HG02970 (cell line): ENCODE measurements at regions not wholly inside any gene's neighbourhood (a gene's known extent, or its start where the extent isn't known, plus 50 kb on each side); places are given as distances from the start of the nearest gene placed in this dataset.

ENCODE experiments used
- ATAC-seq: cut with Tn5 transposase; IDR thresholded peaks from one replicate; pipeline ENCODE4 v1.9.1; 2021; ENCODE audit warnings: mild to moderate bottlenecking, moderate library complexity, moderate number of reproducible peaks; ENCODE audit not compliant: unreplicated experiment, low FRiP score

DNA sequence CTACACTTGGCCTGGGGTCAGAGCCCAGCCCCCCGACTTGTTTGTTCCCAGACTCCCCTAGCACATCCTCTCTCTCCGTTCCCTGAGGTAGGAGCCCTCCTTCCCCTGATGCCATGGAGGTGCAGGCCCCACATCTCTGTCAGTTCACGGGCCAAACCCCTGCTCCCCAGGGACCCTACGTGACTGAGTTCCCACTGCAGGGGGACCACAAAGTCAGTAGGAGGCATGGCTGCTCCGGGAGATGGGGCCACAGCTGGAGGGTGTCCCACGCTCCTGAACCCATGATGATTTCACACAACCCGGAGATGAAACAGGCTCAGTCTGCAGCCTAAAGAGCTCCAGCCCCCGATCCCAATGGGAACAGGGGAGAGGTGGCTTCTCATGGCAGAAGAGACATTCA, 272.2 kb downstream of the NPHP4 start:
- ATAC-seq, result no peak

DNA sequence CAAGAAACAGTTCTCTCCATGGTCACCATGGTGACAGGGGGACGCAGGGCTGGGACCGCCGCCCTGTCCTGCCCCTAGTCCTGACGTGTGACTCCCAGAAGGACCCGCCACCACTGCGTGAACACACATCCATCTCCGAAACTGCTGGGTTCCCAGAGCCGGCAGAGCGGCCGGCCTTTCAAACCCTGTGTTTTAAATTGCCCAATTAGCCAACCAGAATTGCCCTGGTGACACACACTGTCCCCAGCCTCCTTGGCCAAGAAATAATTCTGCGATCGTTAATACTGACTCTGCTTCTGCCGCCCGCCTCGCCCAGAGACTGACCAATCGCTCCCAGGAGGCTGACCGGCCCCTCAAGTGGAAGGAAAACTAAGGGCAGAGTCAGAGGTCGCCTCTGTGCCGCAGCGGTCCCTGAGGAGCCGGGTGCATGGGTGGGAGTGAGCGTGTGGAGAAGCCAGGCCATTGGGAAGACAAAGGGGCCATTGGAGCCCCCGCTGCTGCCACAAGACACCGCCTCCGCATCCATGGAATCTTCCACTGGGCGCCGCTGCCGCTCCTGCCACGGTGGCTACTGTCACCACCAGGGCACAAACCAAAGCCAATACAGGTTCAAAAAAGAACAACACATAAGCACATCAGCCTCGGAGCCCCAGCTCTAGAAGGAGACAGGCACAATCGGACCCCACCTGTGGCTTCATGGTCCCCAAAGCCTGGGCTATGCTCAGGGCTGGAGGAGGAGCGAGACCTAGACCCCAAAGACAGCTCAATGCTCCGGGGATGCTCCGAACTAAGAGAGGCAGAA, 273.2 kb downstream of the NPHP4 start:
- no peak for ATAC-seq

DNA sequence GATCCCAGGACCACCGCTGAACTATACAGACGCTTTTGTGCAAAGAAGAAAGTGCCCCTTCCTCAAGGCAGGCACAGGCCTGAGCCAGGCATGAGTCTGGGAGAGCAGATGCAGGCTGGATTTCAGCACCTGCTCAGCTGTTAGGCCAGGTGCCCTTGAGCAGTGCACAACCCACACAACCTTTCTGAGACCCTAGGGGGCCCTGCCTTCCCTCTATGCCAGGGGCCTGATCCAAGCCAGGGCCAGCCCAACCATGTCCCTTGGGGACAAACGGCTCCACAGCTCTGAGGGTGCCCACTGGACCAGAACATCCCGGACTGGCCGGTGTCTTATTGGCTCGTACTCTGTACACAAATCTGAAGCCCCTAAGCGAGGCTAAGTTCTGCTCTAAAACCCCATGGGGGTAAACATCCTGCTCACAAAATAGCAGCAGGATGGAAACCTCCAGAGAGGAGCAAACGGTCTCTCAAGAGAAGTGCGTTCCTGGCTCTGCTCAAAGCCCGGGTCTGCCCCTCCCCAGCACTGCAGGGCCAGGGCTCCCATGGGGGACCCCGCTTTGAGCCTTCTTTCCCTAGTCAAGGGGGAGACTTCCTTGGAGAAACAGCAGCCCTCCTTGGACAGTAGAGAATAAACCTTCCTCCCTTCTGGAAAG, 275.1 kb downstream of the NPHP4 start:
- ATAC-seq, result no peak

DNA sequence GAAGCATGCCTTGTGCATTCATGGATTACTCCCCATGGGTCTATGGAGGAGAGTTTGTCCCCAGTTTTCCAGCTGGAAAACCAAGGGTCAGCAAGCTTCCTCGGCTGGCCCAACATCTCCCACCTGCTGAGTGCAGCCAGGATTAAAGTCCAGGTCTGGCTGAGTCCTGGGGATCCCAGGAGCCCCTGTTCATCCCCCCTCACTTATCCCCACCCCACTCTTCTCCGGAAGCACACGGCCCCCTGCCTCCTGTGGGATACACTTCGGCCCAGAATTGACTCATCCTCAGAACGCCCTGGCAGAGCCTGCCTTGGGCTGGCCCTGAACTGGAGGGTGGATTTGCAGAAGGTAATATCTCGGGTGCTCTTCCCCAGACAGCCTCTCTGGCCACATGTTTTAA, 276.1 kb downstream of the NPHP4 start:
- ATAC-seq, result no peak

DNA sequence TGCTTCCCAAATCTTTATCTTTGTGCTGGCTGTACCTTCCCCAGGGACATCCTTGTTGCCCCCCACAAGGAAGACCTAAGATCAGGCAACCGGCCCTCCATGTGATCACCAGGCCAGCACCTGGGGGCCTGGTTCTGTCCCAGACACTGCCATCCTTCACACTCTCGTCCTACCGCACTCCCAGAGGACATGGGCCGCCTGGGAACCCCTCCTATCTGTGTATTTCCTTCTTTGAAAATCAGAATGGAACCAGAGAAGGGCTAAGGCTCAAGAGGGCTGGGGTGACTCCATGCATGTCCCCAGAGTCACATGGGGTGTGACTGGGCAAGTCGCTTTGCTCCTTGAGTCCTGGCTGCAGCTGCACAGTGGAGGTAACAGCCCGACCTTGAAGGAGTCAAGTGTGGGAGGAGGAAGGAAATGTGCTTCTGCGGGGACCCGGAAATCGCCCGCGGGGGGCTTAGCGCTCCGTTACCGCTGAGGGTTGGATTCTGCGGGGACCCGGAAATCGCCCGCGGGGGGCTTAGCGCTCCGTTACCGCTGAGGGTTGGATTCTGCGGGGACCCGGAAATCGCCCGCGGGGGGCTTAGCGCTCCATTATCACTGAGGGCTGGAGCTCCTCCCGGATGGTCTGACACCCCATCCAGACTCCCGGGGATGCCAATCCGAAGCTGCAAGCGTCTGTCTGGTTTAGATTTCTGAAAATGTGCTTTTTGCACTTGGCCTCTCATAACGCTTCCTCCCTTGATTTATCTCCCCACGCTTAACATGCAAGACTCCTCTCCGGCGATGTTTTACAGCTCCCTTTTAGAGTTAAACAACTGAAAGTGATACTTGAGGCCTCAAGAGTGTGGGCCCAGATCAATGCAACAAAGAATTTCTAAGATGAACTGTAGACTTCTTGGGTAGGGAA, 278.9 kb downstream of the NPHP4 start:
- no peak for ATAC-seq

DNA sequence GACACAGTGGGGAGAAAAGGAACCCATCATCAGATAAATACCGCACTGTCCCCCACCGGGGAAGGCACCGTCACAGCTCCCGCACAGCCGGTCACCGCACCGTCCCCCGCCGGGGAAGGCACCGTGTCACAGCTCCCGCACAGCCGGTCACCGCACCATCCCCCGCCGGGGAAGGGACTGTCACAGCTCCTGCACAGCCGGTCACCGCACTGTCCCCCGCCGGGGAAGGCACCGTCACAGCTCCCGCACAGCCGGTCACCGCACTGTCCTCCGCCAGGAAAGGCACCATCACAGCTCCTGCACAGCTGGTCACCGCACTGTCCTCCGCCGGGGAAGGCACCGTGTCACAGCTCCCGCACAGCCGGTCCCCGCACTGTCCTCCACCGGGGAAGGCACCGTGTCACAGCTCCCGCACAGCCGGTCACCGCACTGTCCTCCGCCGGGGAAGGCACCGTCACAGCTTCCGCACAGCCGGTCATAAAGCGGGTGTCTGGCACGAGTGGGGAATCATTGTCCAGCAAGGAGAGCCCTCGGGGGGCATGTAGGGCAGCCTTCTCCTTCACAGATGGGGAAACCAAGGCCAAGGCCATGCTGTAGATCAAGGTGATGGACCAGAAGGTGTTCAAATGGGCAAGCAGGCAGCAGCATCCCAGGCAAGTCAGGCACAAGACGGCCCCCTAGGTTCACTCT, 280.1 kb downstream of the NPHP4 start:
- ATAC-seq, result no peak

DNA sequence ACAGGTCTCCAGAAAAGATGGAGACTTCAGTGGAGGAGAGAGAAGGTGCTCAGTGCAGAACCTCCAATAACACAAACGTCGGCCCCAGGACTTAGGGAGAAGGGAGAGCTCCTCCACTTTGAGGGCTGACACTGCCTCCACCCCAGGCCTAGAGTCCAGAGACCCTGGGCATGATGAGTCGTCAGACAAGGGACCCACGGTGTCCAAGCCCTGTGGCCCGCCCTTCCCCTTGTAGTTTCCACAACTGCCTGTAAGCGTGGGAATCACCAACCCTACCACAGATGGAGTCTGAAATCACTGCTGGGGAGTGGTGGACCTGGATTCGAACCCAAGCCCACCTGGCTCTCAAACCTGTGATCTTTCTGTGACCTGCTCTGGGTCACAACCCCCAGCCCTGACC, 281.1 kb downstream of the NPHP4 start:
- no peak for ATAC-seq

DNA sequence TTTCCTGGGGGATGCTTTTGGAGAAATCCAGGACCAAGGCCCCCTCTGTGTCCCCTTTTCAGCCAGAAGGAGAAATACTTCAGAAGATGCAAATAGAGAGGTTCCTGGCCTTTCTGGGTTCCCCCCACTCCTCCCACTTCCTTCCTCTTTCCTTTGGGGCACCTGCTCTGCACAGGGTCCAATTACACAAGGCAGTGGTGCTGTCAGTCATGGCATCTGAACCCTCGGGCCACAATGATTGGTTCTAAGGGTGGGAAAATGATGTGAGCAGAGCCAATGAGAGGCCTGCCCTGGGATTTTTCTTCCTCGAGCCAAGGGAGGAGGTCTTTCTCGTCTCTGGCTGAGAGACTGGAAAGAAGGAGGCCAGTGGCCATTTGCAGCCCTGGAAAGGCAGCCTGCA, 282.2 kb downstream of the NPHP4 start:
- ATAC-seq, result no peak

DNA sequence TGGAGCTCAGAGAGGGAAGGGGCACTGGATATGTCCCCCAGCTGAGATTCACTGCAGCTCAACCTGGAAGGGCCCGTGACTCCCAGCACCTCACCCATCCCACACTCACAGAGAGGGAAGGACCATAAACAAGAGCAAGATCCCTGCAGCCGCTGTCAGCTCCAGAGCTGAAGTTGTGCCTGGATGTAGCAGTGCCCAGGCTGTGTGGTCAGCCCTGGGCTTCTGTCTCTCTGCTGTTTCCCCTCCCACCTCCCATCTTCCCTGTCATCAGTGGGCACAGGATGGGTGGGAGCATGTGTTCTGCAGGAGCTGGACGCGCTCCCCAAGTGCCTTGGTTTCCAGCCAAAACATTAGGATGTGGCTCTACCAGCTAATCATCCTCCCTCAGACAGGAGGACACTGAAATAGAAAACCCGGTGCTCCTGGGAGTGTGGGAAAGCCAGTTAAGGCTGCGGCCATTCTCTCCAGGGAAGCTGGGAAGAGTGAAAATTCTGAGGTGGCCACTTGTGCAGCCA, 282.7 kb downstream of the NPHP4 start:
- no peak for ATAC-seq

DNA sequence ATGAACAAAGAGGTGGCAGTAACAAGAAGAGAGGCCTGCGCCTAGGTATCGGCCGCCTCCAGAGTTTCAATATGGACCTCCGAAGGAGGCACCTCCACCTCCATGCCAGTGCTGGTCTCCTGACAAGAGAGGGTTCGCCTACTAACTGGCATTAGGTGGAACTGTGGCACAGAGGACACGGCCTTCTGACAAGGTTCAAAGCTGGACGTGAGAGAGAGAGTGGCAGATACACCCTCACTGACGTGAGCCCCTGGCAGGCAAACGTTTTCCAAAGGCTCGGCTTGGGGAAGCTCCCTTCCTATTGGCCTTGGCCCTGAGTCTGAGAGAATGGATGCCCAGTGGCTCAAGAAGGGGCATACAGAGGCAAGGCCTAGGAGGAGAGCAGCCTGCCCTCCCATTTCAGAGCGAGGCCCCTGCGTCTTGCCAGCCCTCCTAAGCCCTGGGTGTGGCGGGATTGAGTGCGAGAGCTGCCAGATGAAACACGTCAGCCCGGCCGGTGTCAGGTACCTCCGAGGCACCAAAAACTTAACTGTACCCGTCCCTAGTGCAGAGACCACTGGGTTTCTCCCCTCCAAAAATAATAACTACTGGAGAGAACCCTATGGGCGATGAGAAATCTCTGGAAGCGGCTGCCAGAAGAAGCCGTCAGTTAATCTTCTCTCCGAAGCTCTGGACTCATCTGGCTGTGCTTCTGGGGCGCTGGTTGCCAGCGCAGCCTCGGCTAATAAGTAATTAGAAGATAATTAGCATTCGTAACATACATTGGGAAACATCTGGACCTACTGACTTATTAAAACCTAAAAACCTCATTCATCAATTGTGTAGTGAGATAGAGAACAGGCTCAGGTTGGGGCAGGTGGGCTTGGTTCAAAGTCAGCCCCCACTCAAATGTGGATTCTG, 283.6 kb downstream of the NPHP4 start:
- ATAC-seq, result no peak

DNA sequence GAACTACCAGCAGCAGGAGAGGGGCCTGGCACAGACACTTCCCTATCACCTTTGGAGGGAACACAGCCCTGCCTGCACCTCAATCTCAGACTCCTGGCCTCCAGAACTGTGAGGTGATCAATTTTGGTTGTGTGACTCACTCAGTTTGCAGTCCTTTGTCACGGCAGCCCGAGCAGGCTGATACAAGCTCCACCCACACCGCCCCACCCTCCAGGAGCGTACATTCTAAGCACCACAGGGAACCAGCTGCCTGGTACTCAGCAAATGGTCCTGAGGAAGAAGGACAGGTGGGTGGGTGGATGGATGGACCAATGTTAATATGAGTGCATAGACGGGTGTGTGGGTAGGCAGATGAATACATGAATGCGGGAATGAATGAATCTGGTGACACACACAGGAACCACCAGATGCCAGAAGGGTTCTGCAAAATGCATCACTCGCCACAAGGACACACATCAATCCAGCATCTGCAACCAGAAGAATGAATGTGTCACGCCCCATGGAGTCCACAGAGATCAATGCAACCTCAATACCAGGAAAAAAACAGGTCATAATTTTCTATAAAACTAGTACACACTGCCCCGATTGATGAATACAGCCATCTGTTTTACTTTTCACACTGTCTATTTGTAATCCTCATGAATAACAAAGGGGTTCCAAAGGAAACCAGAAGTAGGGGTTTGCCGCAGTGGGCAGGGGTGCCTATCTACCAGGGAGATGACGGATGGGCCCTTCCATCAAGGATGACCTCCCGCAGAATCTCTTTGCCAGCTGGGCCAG, 284.5 kb downstream of the NPHP4 start:
- no peak for ATAC-seq

DNA sequence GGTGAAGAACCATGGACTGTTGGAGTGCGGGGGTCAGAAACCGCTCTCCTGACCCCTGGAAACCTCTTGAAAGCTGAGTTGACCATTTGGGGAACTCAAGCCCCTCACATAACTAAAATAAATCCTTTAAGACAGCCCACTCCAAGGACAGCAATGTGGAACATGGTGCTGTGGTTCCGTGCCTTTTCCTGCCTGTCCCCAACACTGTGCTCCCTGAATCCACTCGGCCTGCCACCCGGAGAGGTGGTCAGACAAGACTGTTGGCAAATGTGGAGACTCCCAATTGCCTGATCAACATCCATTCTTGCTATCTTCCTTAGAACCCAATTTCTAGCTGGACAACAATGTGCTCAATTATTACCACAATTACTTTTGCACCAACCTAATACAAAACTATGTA, 286.0 kb downstream of the NPHP4 start:
- no peak for ATAC-seq

DNA sequence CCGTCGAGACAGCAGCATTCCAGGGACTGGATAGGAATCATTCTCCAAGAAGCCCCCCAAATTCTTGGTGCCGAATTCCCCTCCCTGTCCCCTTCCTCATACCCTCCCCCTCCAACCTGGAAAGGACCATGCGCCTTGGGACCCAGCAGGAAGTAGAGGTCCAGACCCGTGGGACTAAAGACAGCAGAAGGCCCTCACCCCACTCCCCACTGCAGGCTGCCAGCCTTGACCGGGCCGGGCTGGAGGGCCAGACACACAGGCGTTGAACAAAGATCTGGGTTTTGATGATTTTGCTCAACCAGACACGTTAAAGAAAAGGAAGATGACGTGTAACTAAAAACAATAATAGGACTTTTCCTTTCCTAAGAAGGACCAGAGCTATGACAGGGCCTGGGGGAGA, 286.5 kb downstream of the NPHP4 start:
- ATAC-seq, result no peak

DNA sequence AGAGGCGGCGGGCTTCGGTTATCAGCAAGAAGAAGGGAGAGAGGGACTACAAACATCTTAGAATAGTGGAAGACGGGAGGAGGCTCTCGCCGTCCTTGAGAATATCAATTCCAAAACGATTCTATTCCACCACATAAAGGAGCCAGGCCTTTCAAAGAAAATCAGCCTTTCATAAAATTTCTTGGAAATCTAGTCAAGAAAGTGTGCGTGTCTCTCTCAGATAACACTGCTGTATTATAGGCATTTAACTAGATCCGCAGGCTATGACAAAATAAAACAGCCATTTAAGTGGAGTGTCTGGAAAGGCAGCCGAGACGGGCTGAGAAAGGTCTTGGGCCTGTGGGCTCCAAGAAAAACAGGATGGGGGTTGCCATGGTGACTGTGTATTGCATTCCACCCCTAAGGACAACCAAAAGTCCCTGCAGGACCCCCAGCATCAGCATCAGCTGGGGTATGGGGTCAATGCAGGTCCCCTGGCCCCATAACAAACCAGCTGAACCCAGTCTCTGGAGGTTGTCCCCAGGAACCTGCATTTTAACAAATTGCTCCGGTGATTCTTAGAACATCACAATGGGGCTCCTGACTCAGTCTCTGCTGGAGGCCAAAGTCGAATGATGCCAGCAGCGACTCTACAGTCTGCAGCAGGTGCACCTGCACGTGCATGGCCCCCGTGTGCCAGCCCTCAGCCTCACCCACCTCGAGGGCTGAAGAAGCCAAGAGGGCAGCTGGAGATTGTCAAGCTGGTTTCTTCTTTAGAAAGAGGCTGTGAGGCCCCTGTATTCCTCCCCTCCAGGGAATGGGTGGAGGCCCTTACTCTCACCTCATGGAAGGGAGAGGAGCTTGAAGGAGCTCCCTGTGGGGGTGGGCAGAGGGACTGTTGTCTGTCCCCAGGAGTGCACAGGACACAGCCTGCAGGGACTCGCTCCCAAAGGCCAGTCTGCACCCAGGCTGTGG, 287.4 kb downstream of the NPHP4 start:
- ATAC-seq, result no peak

DNA sequence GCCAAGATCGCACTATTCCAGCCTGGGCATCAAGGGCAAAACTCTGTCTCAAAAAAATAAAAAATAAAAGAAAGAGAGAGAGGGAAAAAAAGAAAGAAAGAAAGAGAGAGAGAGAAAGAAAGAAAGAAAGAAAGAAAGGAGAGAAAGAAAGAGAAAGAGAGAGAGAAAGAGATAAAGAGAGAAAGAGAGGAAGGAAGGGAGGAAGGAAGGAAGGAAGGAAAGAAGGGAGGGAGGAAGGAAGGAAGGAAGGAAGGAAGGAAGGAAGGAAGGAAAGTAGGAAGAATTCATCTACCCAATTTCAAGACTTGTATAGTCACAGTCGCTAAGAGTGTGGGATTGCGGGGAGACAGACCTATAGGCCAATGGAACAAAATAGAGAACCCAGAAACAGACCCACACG, 290.6 kb downstream of the NPHP4 start:
- no peak for ATAC-seq

DNA sequence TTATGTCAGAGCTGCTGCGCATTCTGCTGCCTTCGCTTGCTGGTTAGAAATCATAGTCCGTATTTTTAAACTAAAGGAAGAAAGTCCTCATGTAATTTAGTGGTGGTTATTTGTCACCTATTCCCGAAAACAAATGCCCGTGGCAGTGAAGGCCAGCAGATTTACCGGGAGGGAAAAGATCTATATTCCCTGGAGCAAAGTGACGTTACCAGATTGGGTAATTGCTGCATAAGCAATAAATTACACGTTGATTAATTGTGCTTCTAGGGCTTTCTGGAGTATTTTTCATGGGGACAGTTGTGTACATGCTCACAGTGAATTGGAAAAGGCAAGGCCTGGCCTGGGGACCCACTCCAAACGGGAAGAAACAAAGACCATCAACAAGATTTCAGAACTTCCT, 298.7 kb downstream of the NPHP4 start:
- ATAC-seq, result no peak

DNA sequence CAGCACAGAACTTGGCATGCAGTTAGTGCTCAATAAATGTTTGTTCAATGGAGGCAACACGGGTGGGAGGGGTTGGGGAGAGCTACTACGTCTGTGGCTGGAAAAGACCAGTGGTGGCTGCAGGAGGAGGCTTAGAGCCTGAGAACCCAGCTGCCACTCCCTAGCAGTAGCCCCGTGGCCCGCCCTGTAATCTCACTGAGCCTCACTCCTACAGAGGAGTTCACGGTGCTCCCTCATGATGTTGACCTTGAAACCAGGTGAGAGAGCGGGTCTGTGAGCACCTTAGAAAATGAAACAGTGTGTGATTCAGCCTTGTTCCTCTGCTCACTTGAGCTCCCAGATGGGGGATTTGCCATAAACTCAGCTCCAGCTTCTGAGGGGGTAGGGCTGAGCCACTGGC, 299.6 kb downstream of the NPHP4 start:
- ATAC-seq, result no peak
